Thymus (tissue), 11 donors: ENCODE measurements at regions not wholly inside any gene's neighbourhood (a gene's known extent, or its start where the extent isn't known, plus 50 kb on each side); places are given as distances from the start of the nearest gene placed in this dataset.
"Not testable (repeated sequence)": the region's sequence is repeated elsewhere in the genome, so short reads cannot be mapped to it uniquely, and the experiment has no call there.

Experiments
- DNase-seq, 9 donors: peaks; one replicate each; pipeline ENCODE4 v3.0.0-alpha.2; 2013; ENCODE audit warnings: low spot score in 9 of 9, low read depth in 6 of 9, missing footprints in 1 of 9
- H3K27ac ChIP-seq, 2 donors: one replicate each; pipeline ENCODE4 v1.5.1; 2013; ENCODE audit warnings: control low read depth in 1 of 2, low read depth in 1 of 2, low read length in 1 of 2, mild to moderate bottlenecking in 1 of 2, moderate library complexity in 1 of 2
- H3K27me3 ChIP-seq, 2 donors: one replicate each; pipeline ENCODE4 v1.5.1; 2013; ENCODE audit warnings: low read length in 1 of 2; ENCODE audit not compliant: control insufficient read depth in 2 of 2, insufficient read depth in 1 of 2
- H3K36me3 ChIP-seq, 2 donors: one replicate each; pipeline ENCODE4 v1.5.1; 2013; ENCODE audit warnings: low read length in 1 of 2, mild to moderate bottlenecking in 1 of 2, moderate library complexity in 1 of 2; ENCODE audit not compliant: control insufficient read depth in 2 of 2, insufficient read depth in 2 of 2
- H3K4me1 ChIP-seq, 2 donors: one replicate each; pipeline ENCODE4 v1.5.1; 2013; ENCODE audit warnings: low read length in 2 of 2; ENCODE audit not compliant: control insufficient read depth in 2 of 2, insufficient read depth in 2 of 2
- H3K4me3 ChIP-seq, 2 donors: one replicate each; pipeline ENCODE4 v1.5.1; 2013; ENCODE audit warnings: low read length in 2 of 2, control low read depth in 1 of 2, mild to moderate bottlenecking in 1 of 2
- H3K9me3 ChIP-seq, 2 donors: one replicate each; pipeline ENCODE4 v1.5.1; 2013; ENCODE audit warnings: low read length in 1 of 2, mild to moderate bottlenecking in 1 of 2; ENCODE audit not compliant: control insufficient read depth in 2 of 2, insufficient read depth in 1 of 2
- WGBS: extraction: QIAGEN DNeasy Blood & Tissue Kit; methylation state at CpG from one replicate; pipeline ENCODE4 v1.1.7; 2013; 5-methylcytosine and 5-hydroxymethylcytosine counted together
- donor health status: healthy.

- no peaks in the 10 kb centered on the region for H3K9me3 ChIP-seq
- H3K27ac ChIP-seq: no peak overlapping the region
- no peaks in the 10 kb centered on the region for H3K36me3 ChIP-seq
- H3K4me1 ChIP-seq: no peaks in the 10 kb centered on the region
- no peaks in the 10 kb centered on the region for H3K27me3 ChIP-seq
- no peak for DNase-seq
- H3K4me3 ChIP-seq: no peak overlapping the region
- WGBS: 85% methylated on average over 1 of the region's 1 CpG
These were observed 211.7 kb downstream of the LRRC70 start for GRCh38 chr5:62790348-62790747.

GRCh38 chr5:62786099-62786498 is 207.5 kb downstream of the LRRC70 start:
- H3K27ac ChIP-seq: no peak overlapping the region

GRCh38 chr5:62785588-62785987 is 207.0 kb downstream of the LRRC70 start:
- Histone ChIP-seq H3K27ac (no peak overlapping the region), H3K9me3 (no peaks in the 10 kb centered on the region), H3K4me1 (no peaks in the 10 kb centered on the region), H3K27me3 (no peaks in the 10 kb centered on the region), H3K36me3 (no peaks in the 10 kb centered on the region), H3K4me3 (no peak overlapping the region)
- 97% methylated on average over 6 of the region's 6 CpGs for WGBS
- DNase-seq: no peak

More at GRCh38 chr5:62786099-62786498, 207.5 kb downstream of the LRRC70 start:
- Histone ChIP-seq H3K36me3 (no peaks in the 10 kb centered on the region), H3K27me3 (no peaks in the 10 kb centered on the region), H3K4me3 (no peak overlapping the region), H3K9me3 (no peaks in the 10 kb centered on the region), H3K4me1 (no peaks in the 10 kb centered on the region)
- DNase-seq: no peak
- 86% methylated on average over 1 of the region's 1 CpG for whole genome bisulfite sequencing

- H3K9me3 ChIP-seq: no peaks in the 10 kb centered on the region
- H3K36me3 ChIP-seq: no peaks in the 10 kb centered on the region
- H3K27ac ChIP-seq: no peak overlapping the region
- H3K4me1 ChIP-seq: no peaks in the 10 kb centered on the region
- H3K27me3 ChIP-seq: no peaks in the 10 kb centered on the region
- whole genome bisulfite sequencing: 64% methylated on average over 5 of the region's 5 CpGs
- no peak overlapping the region for H3K4me3 ChIP-seq
- no peak for DNase-seq
These were observed 204.9 kb downstream of the LRRC70 start for GRCh38 chr5:62783374-62784057.

- no peaks in the 10 kb centered on the region for H3K27me3 ChIP-seq
- WGBS: 98% methylated on average over 7 of the region's 7 CpGs
- H3K27ac ChIP-seq: no peak overlapping the region
- no peaks in the 10 kb centered on the region for H3K36me3 ChIP-seq
- H3K4me1 ChIP-seq: no peaks in the 10 kb centered on the region
- no peak overlapping the region for H3K4me3 ChIP-seq
- no peak for DNase-seq
- no peaks in the 10 kb centered on the region for H3K9me3 ChIP-seq
These were observed 202.3 kb downstream of the LRRC70 start for GRCh38 chr5:62780888-62781287.

- 97% methylated on average over 11 of the region's 11 CpGs for WGBS
- no peak for DNase-seq
These were observed 201.6 kb downstream of the LRRC70 start for GRCh38 chr5:62780230-62780629.

GRCh38 chr5:62779010-62779422 is 200.4 kb downstream of the LRRC70 start:
- no peak overlapping the region for H3K27ac ChIP-seq
- H3K4me1 ChIP-seq: no peaks in the 10 kb centered on the region
- H3K36me3 ChIP-seq: no peaks in the 10 kb centered on the region
- H3K4me3 ChIP-seq: no peak overlapping the region
- H3K27me3 ChIP-seq: no peaks in the 10 kb centered on the region
- 23% methylated on average over 5 of the region's 5 CpGs for WGBS
- no peaks in the 10 kb centered on the region for H3K9me3 ChIP-seq
- DNase-seq: peak in 8 of 9 donors; percentile 1 to 52 (median 18)

More at GRCh38 chr5:62780230-62780629, 201.6 kb downstream of the LRRC70 start:
- H3K36me3 ChIP-seq: no peaks in the 10 kb centered on the region
- no peaks in the 10 kb centered on the region for H3K9me3 ChIP-seq
- no peak overlapping the region for H3K4me3 ChIP-seq
- H3K4me1 ChIP-seq: no peaks in the 10 kb centered on the region
- H3K27ac ChIP-seq: no peak overlapping the region
- H3K27me3 ChIP-seq: no peaks in the 10 kb centered on the region

- peak in 1 of 9 donors; percentile 1 for DNase-seq
- 47% methylated on average over 3 of the region's 3 CpGs for WGBS
- H3K9me3 ChIP-seq: no peaks in the 10 kb centered on the region
- H3K4me1 ChIP-seq: no peaks in the 10 kb centered on the region
- no peaks in the 10 kb centered on the region for H3K36me3 ChIP-seq
- no peaks in the 10 kb centered on the region for H3K27me3 ChIP-seq
- H3K27ac ChIP-seq: no peak overlapping the region
- H3K4me3 ChIP-seq: no peak overlapping the region
These were observed 199.8 kb downstream of the LRRC70 start for GRCh38 chr5:62778316-62779009.

GRCh38 chr5:62777081-62777480 is 198.5 kb downstream of the LRRC70 start:
- 97% methylated on average over 15 of the region's 15 CpGs for WGBS
- not testable (repeated sequence) for H3K36me3 ChIP-seq, H3K4me1 ChIP-seq, H3K4me3 ChIP-seq, H3K27ac ChIP-seq, H3K27me3 ChIP-seq, H3K9me3 ChIP-seq, DNase-seq
